Stomach (tissue), 4 donors: ENCODE measurements at regions not wholly inside any gene's neighbourhood (a gene's known extent, or its start where the extent isn't known, plus 50 kb on each side); places are given as distances from the start of the nearest gene placed in this dataset.

Source experiments
- POLR2A ChIP-seq, 4 donors: fragments of 450-650 bp; IDR thresholded peaks; one replicate each; pipeline ENCODE4 v1.6.1; 2016; ENCODE audit warnings: antibody characterized with exemption in 4 of 4, control low read depth in 2 of 4, mild to moderate bottlenecking in 1 of 4, moderate library complexity in 1 of 4
- TF ChIP-seq, protein P1 (sequence below), 7 experiments: fragments of 450-650 bp in 4 of 7; fragments of 200-600 bp in 3 of 7; sonication (generic) in 3 of 7; IDR thresholded peaks; one replicate each; pipeline ENCODE4 v1.5.1; 2016 to 2019; ENCODE audit warnings: antibody characterized with exemption in 7 of 7, control low read depth in 2 of 7, mild to moderate bottlenecking in 1 of 7

- TF ChIP-seq, protein P1, sequence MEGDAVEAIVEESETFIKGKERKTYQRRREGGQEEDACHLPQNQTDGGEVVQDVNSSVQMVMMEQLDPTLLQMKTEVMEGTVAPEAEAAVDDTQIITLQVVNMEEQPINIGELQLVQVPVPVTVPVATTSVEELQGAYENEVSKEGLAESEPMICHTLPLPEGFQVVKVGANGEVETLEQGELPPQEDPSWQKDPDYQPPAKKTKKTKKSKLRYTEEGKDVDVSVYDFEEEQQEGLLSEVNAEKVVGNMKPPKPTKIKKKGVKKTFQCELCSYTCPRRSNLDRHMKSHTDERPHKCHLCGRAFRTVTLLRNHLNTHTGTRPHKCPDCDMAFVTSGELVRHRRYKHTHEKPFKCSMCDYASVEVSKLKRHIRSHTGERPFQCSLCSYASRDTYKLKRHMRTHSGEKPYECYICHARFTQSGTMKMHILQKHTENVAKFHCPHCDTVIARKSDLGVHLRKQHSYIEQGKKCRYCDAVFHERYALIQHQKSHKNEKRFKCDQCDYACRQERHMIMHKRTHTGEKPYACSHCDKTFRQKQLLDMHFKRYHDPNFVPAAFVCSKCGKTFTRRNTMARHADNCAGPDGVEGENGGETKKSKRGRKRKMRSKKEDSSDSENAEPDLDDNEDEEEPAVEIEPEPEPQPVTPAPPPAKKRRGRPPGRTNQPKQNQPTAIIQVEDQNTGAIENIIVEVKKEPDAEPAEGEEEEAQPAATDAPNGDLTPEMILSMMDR (IDR thresholded peaks at IDR 0.05) = no peak
- no peak for TF ChIP-seq POLR2A (IDR thresholded peaks at IDR 0.05)
Measured at GRCh38 chr10:10110844-10111490, 906.7 kb upstream of the CELF2 start.
